ENCODE measurements at regions not wholly inside any gene's neighbourhood (a gene's known extent, or its start where the extent isn't known, plus 50 kb on each side); places are given as distances from the start of the nearest gene placed in this dataset.

DNA sequence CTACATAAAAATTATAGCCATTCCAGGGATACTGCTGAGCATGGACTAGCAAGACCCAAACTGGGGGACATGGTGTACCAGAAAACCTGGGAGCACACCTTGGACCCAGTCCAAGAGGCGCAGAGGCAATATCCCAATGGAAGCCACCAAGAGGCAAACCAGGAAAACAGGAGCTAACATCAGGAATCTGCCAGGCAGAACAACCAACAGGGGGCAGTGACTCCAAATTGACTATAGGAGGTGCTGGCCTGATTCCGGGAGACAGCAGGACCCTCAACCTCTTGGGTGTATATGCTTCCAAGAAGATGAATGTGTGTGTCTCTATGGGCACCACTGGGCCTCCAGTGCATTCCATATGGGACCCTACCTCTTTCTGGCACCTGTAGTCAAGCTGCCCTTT lies 172.7 kb upstream of the ARL4C start:
- Histone ChIP-seq H3K27ac (no peak overlapping the region), H3K36me3 (no peaks in the 10 kb centered on the region), H3K9me3 (no peaks in the 10 kb centered on the region), H3K4me1 (replicated peaks) (no peaks in the 10 kb centered on the region), H3K27me3 (replicated peaks; ENCODE audit: insufficient read depth) (no peaks in the 10 kb centered on the region), H3K4me3 (no peak overlapping the region)
- intact Hi-C loops (cut with DNase I), result no loop called here
- WGBS, result 100% methylated on average over 2 of the region's 2 CpGs
- DNase-seq (ENCODE audit: low spot score), result no peak
- no peak for TF ChIP-seq POLR2AphosphoS5 (IDR thresholded peaks at IDR 0.05)

DNA sequence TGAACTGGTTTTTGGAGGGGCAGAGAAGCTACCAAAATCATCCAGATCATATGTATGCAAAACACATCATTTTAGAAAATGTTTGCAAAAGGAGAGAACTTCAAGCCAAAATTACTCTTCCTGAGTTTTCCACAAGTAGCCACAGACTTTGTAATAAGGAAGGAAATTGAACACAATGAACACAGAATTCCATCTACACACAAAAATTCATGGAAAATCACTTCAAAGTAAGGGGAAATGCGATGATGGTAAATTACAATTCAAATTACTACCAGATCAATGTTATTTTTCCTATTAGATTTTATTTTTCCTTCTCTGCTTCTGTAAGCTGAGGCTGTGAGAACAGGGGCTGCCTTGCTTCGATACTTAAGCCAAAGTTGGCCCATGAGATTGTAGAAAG lies 172.1 kb upstream of the ARL4C start:
- Histone ChIP-seq H3K27me3 (replicated peaks; ENCODE audit: insufficient read depth) (no peaks in the 10 kb centered on the region), H3K9me3 (no peaks in the 10 kb centered on the region), H3K36me3 (no peaks in the 10 kb centered on the region), H3K4me3 (no peak overlapping the region), H3K4me1 (replicated peaks) (no peaks in the 10 kb centered on the region), H3K27ac (no peak overlapping the region)
- TF ChIP-seq, protein P1, sequence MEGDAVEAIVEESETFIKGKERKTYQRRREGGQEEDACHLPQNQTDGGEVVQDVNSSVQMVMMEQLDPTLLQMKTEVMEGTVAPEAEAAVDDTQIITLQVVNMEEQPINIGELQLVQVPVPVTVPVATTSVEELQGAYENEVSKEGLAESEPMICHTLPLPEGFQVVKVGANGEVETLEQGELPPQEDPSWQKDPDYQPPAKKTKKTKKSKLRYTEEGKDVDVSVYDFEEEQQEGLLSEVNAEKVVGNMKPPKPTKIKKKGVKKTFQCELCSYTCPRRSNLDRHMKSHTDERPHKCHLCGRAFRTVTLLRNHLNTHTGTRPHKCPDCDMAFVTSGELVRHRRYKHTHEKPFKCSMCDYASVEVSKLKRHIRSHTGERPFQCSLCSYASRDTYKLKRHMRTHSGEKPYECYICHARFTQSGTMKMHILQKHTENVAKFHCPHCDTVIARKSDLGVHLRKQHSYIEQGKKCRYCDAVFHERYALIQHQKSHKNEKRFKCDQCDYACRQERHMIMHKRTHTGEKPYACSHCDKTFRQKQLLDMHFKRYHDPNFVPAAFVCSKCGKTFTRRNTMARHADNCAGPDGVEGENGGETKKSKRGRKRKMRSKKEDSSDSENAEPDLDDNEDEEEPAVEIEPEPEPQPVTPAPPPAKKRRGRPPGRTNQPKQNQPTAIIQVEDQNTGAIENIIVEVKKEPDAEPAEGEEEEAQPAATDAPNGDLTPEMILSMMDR (IDR thresholded peaks at IDR 0.05), result no peak
- TF ChIP-seq POLR2A (IDR thresholded peaks at IDR 0.05), result no peak
- no peak for TF ChIP-seq POLR2AphosphoS5 (IDR thresholded peaks at IDR 0.05)
- no peak for DNase-seq (ENCODE audit: low spot score)
- WGBS, result 97% methylated on average over 2 of the region's 2 CpGs
- intact Hi-C loops (cut with DNase I), result no loop called here

DNA sequence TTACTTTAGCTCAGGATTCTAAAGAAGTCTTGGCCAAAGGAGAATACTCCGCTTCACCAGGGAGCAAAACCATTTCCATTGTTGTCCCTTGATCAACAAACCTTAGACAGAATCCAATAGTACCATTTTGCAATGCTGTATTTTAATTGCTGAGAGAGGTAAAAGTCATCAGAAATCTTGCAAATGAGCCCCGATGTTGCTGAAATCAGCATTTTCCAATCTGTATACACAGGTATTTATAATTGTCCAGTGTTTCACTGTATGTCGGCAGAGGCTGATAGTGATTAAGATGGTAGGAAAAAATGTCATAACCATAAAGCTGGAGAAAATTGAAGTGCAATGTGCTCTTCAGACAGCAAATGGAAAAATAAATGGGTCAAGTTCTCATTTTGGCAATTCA lies 170.0 kb upstream of the ARL4C start:
- WGBS, result 95% methylated on average over 3 of the region's 3 CpGs
- DNase-seq (ENCODE audit: low spot score), result no peak
- no peaks in the 10 kb centered on the region for H3K9me3 ChIP-seq
- no peak overlapping the region for H3K27ac ChIP-seq
- no peaks in the 10 kb centered on the region for H3K36me3 ChIP-seq
- intact Hi-C loops (cut with DNase I), result no loop called here
- H3K4me1 ChIP-seq (replicated peaks), result no peaks in the 10 kb centered on the region
- TF ChIP-seq POLR2A (IDR thresholded peaks at IDR 0.05), result no peak
- TF ChIP-seq, protein P1 (IDR thresholded peaks at IDR 0.05), result no peak
- TF ChIP-seq POLR2AphosphoS5 (IDR thresholded peaks at IDR 0.05), result no peak
- H3K27me3 ChIP-seq (replicated peaks; ENCODE audit: insufficient read depth), result no peaks in the 10 kb centered on the region
- H3K4me3 ChIP-seq, result no peak overlapping the region

DNA sequence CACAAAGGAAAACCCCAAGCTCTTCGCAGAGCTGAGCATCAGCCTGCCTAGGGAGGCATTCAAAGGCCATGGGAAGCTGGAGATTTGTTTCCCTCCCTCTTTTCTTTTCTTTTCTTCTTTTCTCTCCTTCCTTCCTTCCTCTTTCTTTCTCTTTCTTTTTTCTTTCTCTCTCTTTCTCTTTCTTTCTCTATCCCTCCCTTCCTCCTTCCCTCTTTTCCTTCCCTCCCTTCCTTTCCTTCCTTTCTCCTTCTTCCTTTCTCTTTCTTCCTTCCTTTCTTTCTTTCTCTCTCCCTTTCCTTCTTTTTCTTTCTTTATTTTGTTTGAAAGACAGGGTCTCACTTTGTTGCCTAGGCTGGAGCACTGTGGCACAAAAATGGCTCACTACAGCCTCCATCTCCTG lies 168.4 kb upstream of the ARL4C start:
- H3K4me3 ChIP-seq, result no peak overlapping the region
- no peak overlapping the region for H3K27ac ChIP-seq
- no peaks in the 10 kb centered on the region for H3K27me3 ChIP-seq (replicated peaks; ENCODE audit: insufficient read depth)
- DNase-seq (ENCODE audit: low spot score), result no peak
- H3K4me1 ChIP-seq (replicated peaks), result no peaks in the 10 kb centered on the region
- TF ChIP-seq POLR2AphosphoS5 (IDR thresholded peaks at IDR 0.05) (no peak), POLR2A (IDR thresholded peaks at IDR 0.05) (no peak)
- TF ChIP-seq, protein P1 (IDR thresholded peaks at IDR 0.05), result no peak
- intact Hi-C loops (cut with DNase I), result no loop called here
- no peaks in the 10 kb centered on the region for H3K9me3 ChIP-seq
- WGBS, result 94% methylated on average over 1 of the region's 1 CpG
- no peaks in the 10 kb centered on the region for H3K36me3 ChIP-seq

DNA sequence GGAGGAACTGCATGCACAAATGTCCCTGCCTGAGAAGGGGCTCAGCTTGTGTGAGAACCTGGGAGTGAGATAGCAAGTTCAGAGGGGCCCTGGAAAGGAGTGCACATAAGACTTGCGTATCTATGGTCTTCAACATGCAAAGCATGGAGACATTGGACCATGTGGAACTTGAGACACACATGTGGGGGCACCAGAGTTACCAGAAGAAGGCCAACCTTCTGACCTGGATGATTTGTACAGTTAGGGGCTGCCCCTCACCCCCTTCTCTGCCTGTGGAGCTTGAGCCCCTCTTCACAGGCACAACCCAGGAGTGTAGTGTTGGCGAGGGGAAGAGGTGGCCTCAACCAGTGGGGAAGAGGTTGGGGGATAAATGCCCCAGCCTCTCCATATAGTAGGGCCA lies 165.0 kb upstream of the ARL4C start:
- no peaks in the 10 kb centered on the region for H3K4me1 ChIP-seq (replicated peaks)
- intact Hi-C loops (cut with DNase I), result no loop called here

More for the DNA sequence above, 165.0 kb upstream of the ARL4C start:
- Histone ChIP-seq H3K27me3 (replicated peaks; ENCODE audit: insufficient read depth) (no peaks in the 10 kb centered on the region), H3K9me3 (no peaks in the 10 kb centered on the region), H3K27ac (no peak overlapping the region), H3K4me3 (no peak overlapping the region), H3K36me3 (no peaks in the 10 kb centered on the region)
- WGBS, result 61% methylated on average over 2 of the region's 2 CpGs
- TF ChIP-seq POLR2A (IDR thresholded peaks at IDR 0.05), result no peak
- TF ChIP-seq, protein P1 (IDR thresholded peaks at IDR 0.05), result no peak
- TF ChIP-seq POLR2AphosphoS5 (IDR thresholded peaks at IDR 0.05), result no peak
- no peak for DNase-seq (ENCODE audit: low spot score)
